Panc1 (cell line): ENCODE measurements at regions not wholly inside any gene's neighbourhood (a gene's known extent, or its start where the extent isn't known, plus 50 kb on each side); places are given as distances from the start of the nearest gene placed in this dataset.

ENCODE experiments used
- ATAC-seq: fragments of 200-7000 bp; cut with Tn5 transposase; 2 replicates; pipeline ENCODE4 v1.9.1; 2020; ENCODE audit warnings: mild to moderate bottlenecking, moderate library complexity
- BruUV-seq: library from RNA; stranded (reverse); fragments of 400-500 nt; replicated peaks from 2 replicates; lab custom pipeline; 2021; lab: Mats Ljungman, UMichigan
- CTCF ChIA-PET: fragments of 300-600 bp; sonication (Branson Sonifier 250); formaldehyde crosslinking; loops from one replicate; lab custom pipeline; 2022; ENCODE audit warnings: antibody characterized with exemption; lab: Charles Lee
- POLR2A ChIA-PET: fragments of 300-600 bp; sonication (Branson Sonifier 250); formaldehyde crosslinking; loops from one replicate; lab custom pipeline; 2022; ENCODE audit warnings: antibody characterized with exemption; lab: Charles Lee
- DNase-seq: peaks from one replicate; pipeline ENCODE4 v3.0.0-alpha.2; 2010; ENCODE audit warnings: low read depth, low spot score
- H3K27ac ChIP-seq: 2 replicates; pipeline ENCODE4 v1.5.1; 2011; ENCODE audit warnings: mild to moderate bottlenecking, low read length, inconsistent platforms
- H3K27me3 ChIP-seq: fragments of 200-500 bp; sonication (Bioruptor generic); 2 replicates; pipeline ENCODE4 v1.6.0; 2014; ENCODE audit warnings: low read length, inconsistent platforms; ENCODE audit not compliant: control insufficient read depth, insufficient read depth
- H3K36me3 ChIP-seq: fragments of 200-500 bp; sonication (Bioruptor generic); 2 replicates; pipeline ENCODE4 v1.5.1; 2014; ENCODE audit warnings: inconsistent platforms, mild to moderate bottlenecking, low read length, moderate library complexity; ENCODE audit not compliant: control insufficient read depth, insufficient read depth
- H3K4me1 ChIP-seq: 2 replicates; pipeline ENCODE4 v1.5.1; 2011; ENCODE audit warnings: inconsistent platforms, mild to moderate bottlenecking, low read length, moderate library complexity; ENCODE audit not compliant: control insufficient read depth, insufficient read depth
- H3K4me3 ChIP-seq, 2 experiments: 2 replicates each; pipeline ENCODE4 v1.5.1; 2011 to 2012; ENCODE audit warnings: low read depth in 2 of 2, low read length in 2 of 2, mild to moderate bottlenecking in 2 of 2, inconsistent platforms in 1 of 2, moderate library complexity in 1 of 2
- H3K9me3 ChIP-seq: fragments of 200-500 bp; sonication (Bioruptor generic); 2 replicates; pipeline ENCODE4 v1.5.1; 2014; ENCODE audit warnings: low read depth, mild to moderate bottlenecking, inconsistent platforms, low read length, moderate library complexity; ENCODE audit not compliant: control insufficient read depth, insufficient read depth
- CTCF ChIP-seq: fragments of 450-650 bp; IDR thresholded peaks from 2 replicates; pipeline ENCODE4 v1.5.1; 2017; ENCODE audit warnings: mild to moderate bottlenecking
- POLR2AphosphoS5 ChIP-seq: IDR thresholded peaks from 2 replicates; pipeline ENCODE4 v1.6.1; 2012; ENCODE audit warnings: mild to moderate bottlenecking, low read depth, low read length, moderate library complexity
- REST ChIP-seq, 2 experiments: IDR thresholded peaks; 2 replicates each; pipeline ENCODE4 v1.6.1; 2011 to 2012; ENCODE audit warnings: low read depth in 2 of 2, control low read depth in 1 of 2, low read length in 1 of 2, mild to moderate bottlenecking in 1 of 2, moderate library complexity in 1 of 2; ENCODE audit not compliant: insufficient read depth in 1 of 2
- SIN3A ChIP-seq: IDR thresholded peaks from 2 replicates; pipeline ENCODE4 v1.6.1; 2012; ENCODE audit warnings: low read depth, mild to moderate bottlenecking, low read length, moderate library complexity, borderline replicate concordance; ENCODE audit not compliant: insufficient read depth
- TCF7L2 ChIP-seq: IDR thresholded peaks from 2 replicates; pipeline ENCODE4 v1.6.1; 2011; ENCODE audit warnings: mild to moderate bottlenecking, low read depth, low read length, inconsistent platforms
- in situ Hi-C: cut with HindIII; loops from 2 replicates; pipeline ENCODE4 v1.10.0; 2016; ENCODE audit warnings: low sequenced_read_pairs, low pct_unique_long_range_greater_than_20kb
- intact Hi-C: fragments of 100-400 bp; cut with micrococcal nuclease; formaldehyde crosslinking; loops from one replicate; pipeline ENCODE4 v1.10.0; 2022; ENCODE audit not compliant: unreplicated experiment

- Histone ChIP-seq H3K36me3 (no peaks in the 10 kb centered on the region), H3K4me1 (no peaks in the 10 kb centered on the region), H3K4me3 (no peak overlapping the region), H3K27ac (no peak overlapping the region), H3K27me3 (no peaks in the 10 kb centered on the region), H3K9me3 (peaks cover 4% of the 10 kb centered on the region; the same call in 1 of the 2 replicates)
- ChIA-PET CTCF (no interaction called here), POLR2A (no interaction called here)
- TF ChIP-seq REST (IDR thresholded peaks at IDR 0.05; ENCODE audit: insufficient read depth in 1 of 2, low read depth in 2 of 2, low read length in 1 of 2) (no peak), SIN3A (no peak), CTCF (no peak), POLR2AphosphoS5 (no peak), TCF7L2 (no peak)
- in situ Hi-C loops (no loop called here), intact Hi-C loops (no loop called here)
- ATAC-seq, result no peak
- no TSS peak for BruUV-seq
- no peak for DNase-seq
Measured at GRCh38 chr2:33660416-33661123, 61.5 kb upstream of the FAM98A start.

- no peaks in the 10 kb centered on the region for H3K27me3 ChIP-seq
- DNase-seq (no peak), ATAC-seq (no peak)
- POLR2A ChIA-PET, result no interaction called here
- TF ChIP-seq CTCF (no peak), POLR2AphosphoS5 (no peak), TCF7L2 (no peak), REST (IDR thresholded peaks at IDR 0.05; ENCODE audit: insufficient read depth in 1 of 2, low read depth in 2 of 2, low read length in 1 of 2) (no peak), SIN3A (no peak)
- H3K36me3 ChIP-seq, result no peaks in the 10 kb centered on the region
- no peak overlapping the region for H3K27ac ChIP-seq
- H3K9me3 ChIP-seq, result no peaks in the 10 kb centered on the region
- CTCF ChIA-PET, result no interaction called here
- no peak overlapping the region for H3K4me3 ChIP-seq
- intact Hi-C loops, result no loop called here
- in situ Hi-C loops, result no loop called here
- no TSS peak for BruUV-seq
- H3K4me1 ChIP-seq, result no peaks in the 10 kb centered on the region
Measured at GRCh38 chr2:33655626-33656320, 56.7 kb upstream of the FAM98A start.
